WERI-Rb-1 (cell line): ENCODE measurements at regions not wholly inside any gene's neighbourhood (a gene's known extent, or its start where the extent isn't known, plus 50 kb on each side); places are given as distances from the start of the nearest gene placed in this dataset.

Experiments
- DNase-seq: peaks from one replicate; pipeline ENCODE4 v3.0.0-alpha.2; 2020
- H3K27ac ChIP-seq: fragments of 250-450 bp; sonication (Bioruptor Pico); 2 replicates; pipeline ENCODE4 v1.5.1; 2020; ENCODE audit warnings: mild to moderate bottlenecking, moderate library complexity
- H3K27me3 ChIP-seq: fragments of 250-450 bp; sonication (Bioruptor Pico); 2 replicates; pipeline ENCODE4 v1.5.1; 2021; ENCODE audit warnings: mild to moderate bottlenecking, low read depth, moderate library complexity; ENCODE audit not compliant: insufficient read depth, severe bottlenecking
- H3K36me3 ChIP-seq: fragments of 250-450 bp; sonication (Bioruptor Pico); 2 replicates; pipeline ENCODE4 v1.5.1; 2020; ENCODE audit warnings: mild to moderate bottlenecking, moderate library complexity
- H3K4me3 ChIP-seq: 2 replicates; pipeline ENCODE4 v1.5.1; 2011; ENCODE audit warnings: low read depth, mild to moderate bottlenecking, control low read depth, low read length
- H3K9me3 ChIP-seq: fragments of 250-450 bp; sonication (Bioruptor Pico); 2 replicates; pipeline ENCODE4 v1.5.1; 2021; ENCODE audit warnings: mild to moderate bottlenecking, moderate library complexity; ENCODE audit not compliant: severe bottlenecking
- TF ChIP-seq, protein P1 (sequence below): IDR thresholded peaks from 2 replicates; pipeline ENCODE4 v1.5.1; 2011; ENCODE audit warnings: low read depth, mild to moderate bottlenecking, control low read depth, inconsistent platforms, low read length

DNA sequence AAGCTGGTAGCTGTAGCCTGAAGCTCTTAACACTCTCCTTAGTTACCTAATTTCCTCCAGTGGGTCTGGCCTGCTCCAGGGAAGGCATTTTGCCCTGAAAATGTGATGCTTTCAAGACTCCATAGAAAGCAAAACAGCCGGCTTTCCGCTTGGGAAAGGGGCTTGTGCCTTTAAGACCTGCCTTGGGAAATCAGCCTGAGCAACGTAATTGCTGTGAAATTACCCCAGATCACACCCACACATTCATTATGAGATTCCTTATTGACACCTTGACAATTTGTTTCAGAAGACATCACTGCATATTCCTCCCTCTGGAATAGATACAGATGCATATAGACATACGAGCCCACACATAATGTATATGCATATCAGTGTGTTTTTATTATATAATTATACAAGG is 190.5 kb upstream of the SKOR2 start:
- Histone ChIP-seq H3K4me3 (no peak overlapping the region), H3K36me3 (no peaks in the 10 kb centered on the region), H3K9me3 (peaks cover 9% of the 10 kb centered on the region), H3K27me3 (no peaks in the 10 kb centered on the region), H3K27ac (no peak overlapping the region)
- TF ChIP-seq, protein P1, sequence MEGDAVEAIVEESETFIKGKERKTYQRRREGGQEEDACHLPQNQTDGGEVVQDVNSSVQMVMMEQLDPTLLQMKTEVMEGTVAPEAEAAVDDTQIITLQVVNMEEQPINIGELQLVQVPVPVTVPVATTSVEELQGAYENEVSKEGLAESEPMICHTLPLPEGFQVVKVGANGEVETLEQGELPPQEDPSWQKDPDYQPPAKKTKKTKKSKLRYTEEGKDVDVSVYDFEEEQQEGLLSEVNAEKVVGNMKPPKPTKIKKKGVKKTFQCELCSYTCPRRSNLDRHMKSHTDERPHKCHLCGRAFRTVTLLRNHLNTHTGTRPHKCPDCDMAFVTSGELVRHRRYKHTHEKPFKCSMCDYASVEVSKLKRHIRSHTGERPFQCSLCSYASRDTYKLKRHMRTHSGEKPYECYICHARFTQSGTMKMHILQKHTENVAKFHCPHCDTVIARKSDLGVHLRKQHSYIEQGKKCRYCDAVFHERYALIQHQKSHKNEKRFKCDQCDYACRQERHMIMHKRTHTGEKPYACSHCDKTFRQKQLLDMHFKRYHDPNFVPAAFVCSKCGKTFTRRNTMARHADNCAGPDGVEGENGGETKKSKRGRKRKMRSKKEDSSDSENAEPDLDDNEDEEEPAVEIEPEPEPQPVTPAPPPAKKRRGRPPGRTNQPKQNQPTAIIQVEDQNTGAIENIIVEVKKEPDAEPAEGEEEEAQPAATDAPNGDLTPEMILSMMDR: no peak
- DNase-seq: no peak

DNA sequence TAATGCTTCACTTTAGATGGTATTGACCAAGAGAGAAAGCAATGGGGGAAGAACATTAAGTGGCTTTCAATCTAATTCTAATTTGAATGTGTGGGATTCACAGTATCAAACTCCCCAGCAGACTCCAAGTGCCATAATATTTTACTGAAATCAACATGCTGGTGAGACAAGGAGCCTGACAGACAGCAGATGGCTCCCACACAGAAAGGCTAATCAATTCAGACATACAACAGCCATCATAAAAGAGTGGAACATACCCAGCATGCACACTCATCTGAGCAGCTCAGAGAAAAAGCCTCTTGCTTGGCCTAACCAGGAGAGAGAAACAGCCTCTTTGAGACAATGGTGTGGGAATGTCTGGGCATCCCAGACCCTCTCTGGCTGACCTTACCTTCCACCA is 186.5 kb upstream of the SKOR2 start:
- DNase-seq: no peak
- Histone ChIP-seq H3K27ac (no peak overlapping the region), H3K36me3 (no peaks in the 10 kb centered on the region), H3K4me3 (no peak overlapping the region), H3K27me3 (no peaks in the 10 kb centered on the region), H3K9me3 (no peaks in the 10 kb centered on the region)
- TF ChIP-seq, protein P1: no peak

DNA sequence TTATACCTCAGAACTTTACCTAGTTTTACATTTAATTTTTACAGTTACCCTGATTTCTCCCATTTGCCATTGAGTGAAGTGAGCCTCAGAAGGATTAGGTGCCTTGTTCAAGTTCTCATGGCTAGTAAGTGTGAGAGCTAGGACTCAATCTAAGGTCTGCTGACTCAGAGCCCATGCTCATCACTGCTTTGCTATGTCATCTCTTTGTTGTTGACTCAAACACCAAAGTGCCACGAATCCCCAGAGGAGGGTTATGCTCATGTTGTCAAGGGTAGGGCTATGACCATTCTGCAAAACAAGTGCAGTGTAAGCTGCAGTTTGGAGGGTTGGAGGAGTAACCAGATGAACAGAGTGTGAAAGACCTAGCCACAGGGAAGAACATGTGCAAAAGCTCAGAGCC is 185.4 kb upstream of the SKOR2 start:
- no peaks in the 10 kb centered on the region for H3K9me3 ChIP-seq
- no peaks in the 10 kb centered on the region for H3K36me3 ChIP-seq
- TF ChIP-seq, protein P1: no peak
- DNase-seq: no peak
- H3K27ac ChIP-seq: no peak overlapping the region
- H3K27me3 ChIP-seq: no peaks in the 10 kb centered on the region
- H3K4me3 ChIP-seq: no peak overlapping the region

DNA sequence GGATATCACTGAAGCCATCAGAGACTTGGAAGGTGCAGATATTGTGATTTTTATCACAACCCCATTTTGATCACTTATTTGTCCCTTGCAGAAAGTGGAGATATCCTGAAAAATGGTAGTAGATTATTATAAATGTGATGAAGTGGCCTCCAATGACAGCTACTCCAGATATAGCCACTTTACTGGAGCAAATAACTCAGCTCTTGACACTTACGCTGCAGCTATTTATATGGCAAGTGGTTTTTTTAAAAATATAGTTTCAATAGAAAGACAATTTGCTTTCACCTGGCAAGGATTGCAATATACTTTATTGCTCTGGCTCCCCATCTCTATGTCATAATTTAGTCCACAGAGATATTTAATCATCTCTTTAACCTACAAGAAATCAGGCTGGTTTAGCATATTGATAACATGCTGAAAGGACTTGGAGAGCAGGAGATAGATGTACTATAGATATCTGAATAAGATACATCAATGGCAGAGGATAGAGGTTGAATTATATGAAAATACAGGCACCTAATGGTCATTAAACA is 182.8 kb upstream of the SKOR2 start:
- no peak for DNase-seq
- H3K9me3 ChIP-seq: no peaks in the 10 kb centered on the region
- no peaks in the 10 kb centered on the region for H3K36me3 ChIP-seq
- no peaks in the 10 kb centered on the region for H3K27me3 ChIP-seq
- TF ChIP-seq, protein P1: no peak
- H3K27ac ChIP-seq: no peak overlapping the region
- no peak overlapping the region for H3K4me3 ChIP-seq

DNA sequence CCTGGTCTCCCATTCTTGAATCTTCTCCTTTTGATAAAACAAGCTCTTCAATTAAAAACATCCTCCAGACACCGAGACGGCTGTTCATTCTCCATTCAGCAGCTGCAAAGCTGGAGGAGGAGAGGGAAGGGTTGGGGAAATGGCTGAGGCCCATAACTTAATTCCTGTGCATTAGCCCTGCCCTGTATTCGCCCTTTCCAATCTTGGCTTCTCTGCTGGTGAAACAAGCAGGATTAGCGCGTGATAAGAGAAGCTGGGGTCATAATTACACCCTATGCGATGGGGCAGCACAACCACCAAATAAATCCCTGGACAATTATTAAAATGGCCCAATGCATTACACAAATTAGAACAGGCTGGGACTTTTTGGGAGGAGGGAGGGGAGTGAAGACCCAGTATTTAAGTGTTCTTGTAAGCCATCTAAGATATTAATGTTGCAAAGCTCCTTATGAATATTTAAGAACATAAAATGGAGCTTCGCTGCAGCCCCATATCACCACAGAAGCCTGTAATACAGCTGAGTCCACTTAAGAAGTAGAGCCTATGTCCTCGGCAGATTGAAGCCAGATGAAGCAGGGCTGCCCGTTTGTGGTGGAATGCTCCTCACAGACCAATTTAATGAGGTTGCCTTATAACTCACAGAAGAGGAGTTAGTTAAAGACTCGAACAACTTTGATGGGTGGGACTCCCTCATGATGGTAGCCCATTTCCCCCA is 176.6 kb upstream of the SKOR2 start:
- DNase-seq: peak; percentile 83

More for the DNA sequence above, 176.6 kb upstream of the SKOR2 start:
- Histone ChIP-seq H3K36me3 (no peaks in the 10 kb centered on the region), H3K27me3 (no peaks in the 10 kb centered on the region), H3K9me3 (no peaks in the 10 kb centered on the region), H3K4me3 (peak overlapping the region; percentile 24), H3K27ac (peak overlapping the region; percentile 26)
- TF ChIP-seq, protein P1: no peak
